HG03457 (cell line): ENCODE measurements at regions not wholly inside any gene's neighbourhood (a gene's known extent, or its start where the extent isn't known, plus 50 kb on each side); places are given as distances from the start of the nearest gene placed in this dataset.
"Not testable (repeated sequence)": the region's sequence is repeated elsewhere in the genome, so short reads cannot be mapped to it uniquely, and the experiment has no call there.

ENCODE experiments used
- ATAC-seq: cut with Tn5 transposase; IDR thresholded peaks from one replicate; pipeline ENCODE4 v1.9.1; 2021; ENCODE audit warnings: moderate number of reproducible peaks; ENCODE audit not compliant: unreplicated experiment

DNA sequence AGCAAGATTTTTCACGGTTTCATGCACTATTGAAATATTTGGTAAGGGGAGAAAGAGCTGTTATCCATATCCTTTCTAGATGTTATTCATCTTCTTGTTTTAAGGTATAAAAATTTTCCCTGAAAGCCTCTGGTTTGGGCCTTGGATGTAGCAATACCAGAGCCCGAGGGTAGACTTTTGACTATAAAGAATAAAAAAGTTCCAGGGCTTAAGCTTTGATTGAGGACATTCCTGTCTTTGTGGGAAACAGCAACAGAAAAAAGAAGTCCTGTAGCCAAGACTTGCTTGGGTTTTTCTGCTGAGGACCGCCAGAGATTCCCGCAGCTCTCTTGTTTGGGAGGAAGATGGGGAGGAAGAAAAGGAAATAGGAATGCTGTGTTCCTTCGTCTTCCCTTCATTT is 440.0 kb upstream of the WWC1 start:
- ATAC-seq = no peak

DNA sequence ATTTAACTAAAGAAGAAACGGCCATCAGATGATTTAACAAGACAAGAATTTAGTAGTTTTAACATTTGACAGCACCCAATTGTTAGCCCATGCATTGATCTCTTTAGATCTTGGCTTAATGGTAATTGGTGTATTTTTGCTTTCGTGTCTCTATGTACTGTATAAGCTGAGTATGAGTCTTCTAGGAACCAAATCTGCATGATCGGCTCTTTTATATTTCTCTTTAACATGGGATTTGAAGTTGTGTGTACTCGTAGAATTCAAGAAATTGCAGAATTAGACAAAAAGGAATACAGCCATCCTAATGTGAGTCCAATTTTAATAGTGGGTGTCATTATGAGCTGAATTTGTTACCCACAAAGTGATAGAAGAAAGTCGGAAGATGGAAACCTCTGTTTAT is 438.9 kb upstream of the WWC1 start:
- ATAC-seq = no peak

DNA sequence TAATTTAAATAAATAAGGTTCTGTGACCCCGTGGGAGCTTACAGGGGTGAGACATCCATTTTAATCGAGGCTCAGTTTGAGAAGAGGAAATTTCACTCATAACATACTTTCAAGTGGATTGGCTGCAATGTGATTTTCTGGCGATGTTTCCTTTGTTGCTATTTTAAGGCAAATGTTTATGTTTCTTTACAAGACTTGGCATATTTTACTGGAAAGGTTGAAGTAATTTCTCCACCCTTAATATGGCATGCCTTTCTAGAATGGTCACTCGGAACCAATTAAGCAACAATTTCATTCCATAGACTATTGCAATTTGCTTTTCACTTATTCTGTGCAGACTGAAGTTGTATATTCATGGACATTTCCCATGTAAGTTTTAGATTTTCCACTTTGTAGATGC is 438.0 kb upstream of the WWC1 start:
- no peak for ATAC-seq

DNA sequence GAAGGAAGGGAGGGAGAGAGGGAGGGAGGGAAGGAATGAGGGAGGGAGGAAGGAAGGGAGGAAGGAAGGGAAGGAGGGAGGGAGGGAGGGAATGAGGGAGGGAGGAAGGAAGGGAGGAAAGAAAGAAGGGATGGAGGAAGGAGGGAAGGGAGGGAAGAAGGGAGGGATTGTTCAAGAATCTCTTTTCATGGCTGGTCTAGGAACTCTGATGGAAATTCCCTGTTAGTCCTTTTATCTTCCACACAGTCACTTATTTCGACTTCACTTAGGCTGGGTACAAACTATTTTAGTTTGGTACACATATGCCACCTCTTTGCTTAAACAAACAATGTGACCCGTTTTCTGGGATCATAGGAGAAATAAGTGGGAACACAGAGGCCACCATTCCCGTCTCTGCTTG is 435.6 kb upstream of the WWC1 start:
- no peak for ATAC-seq

DNA sequence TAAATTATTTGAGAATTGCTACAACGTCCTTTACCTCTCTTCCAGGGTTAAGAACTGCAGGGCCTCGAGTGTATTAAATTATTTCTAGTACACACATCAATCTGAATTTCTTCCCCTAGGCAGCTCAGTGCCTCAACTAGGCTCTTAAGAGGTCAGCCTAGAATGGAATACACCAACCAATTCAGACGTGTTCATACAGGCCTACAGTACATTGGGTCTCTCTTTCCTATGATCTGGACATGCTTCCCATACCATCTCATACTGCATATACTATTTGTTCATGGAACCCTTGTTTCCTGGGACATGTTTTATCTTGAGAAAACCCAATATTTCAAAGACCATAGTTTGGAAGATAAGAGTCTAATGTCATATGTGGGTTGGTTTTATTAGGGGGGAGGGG is 434.1 kb upstream of the WWC1 start:
- no peak for ATAC-seq

DNA sequence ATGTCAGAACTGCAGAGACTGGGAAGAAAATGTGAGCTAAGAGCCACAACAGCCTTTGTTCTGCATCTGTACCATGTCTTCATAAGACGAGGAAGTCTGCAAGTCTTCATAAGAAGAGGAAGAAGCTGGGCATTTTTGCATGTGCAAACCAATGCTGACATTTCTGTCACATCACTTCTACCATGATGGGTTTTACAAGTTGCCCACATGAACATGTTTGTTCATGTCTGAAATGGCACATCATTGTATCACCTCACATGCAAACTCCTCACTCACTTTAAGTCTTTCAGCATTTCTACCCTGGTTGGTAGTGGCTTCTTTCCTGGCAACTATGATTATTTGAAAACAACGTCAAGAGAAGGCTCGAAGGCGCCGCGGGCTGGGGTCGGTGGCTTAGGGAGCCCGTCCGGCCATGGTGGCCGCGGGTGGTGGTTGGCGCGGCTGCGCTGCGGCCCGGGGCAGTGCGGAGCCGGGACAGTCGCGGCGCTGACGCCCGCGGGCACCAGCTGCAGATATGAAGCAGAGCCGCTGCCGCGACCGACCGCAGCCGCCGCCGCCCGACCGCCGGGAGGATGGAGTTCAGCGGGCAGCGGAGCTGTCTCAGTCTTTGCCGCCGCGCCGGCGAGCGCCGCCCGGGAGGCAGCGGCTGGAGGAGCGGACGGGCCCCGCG is 433.1 kb upstream of the WWC1 start:
- ATAC-seq = not testable (repeated sequence)

DNA sequence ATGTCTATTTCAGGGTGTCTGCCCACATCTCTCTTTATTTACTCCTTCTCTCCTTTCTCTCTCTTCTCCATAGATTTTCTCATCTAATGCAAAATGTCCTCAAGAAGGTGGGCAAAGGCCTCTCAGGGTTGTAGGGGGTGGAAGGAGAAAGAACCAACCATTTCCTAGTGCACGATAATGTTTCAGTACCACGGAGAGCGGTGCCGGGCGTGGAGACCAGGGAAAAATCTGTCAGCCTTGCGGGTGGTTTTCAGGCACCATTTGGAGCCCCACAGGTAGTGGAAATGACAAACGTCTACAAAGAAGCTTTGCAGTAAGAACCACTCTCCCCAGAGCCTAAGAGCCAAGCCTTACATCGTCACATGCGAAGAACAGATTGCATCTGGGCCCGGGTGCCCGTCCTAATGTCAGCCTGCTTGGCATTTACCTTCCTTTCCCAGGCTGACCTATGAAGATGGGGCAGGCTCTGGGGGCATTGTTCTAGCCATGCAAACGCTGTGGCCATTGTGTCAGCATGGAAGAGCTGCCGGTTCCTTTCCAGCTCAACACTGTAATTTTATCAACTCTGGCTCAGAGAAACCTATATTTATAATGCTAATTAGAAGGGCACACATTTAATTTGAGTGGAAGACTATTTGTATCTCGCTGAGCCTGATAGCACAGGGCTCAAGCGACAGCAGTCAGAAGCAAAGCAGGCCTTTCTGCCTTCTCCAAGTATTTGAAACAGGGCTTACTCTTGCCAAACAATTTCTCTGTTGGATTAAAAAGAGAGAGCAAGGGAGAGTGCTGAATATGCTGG is 430.1 kb upstream of the WWC1 start:
- ATAC-seq = no peak

DNA sequence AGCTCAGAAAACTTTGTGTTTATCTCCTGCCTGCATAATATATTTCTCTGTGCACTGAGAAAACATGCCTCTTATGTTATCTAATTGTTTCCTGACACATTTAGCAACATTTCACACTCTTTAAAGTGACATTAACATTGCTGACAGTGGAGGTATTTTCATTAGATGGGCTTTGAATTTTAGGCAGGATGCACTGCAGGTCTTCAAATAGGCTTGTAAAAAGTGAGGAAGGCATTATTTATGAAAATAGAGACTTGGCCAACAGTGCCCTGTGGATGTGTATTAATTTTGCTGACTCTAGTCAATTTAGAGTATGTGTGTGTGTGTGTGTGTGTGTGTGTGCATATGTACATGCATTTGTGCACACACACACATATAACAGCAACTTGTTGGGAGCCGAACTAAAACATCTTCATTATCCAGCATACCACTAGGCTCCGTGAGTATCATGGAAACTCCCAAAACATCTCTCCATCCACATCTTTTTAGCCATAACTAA is 429.5 kb upstream of the WWC1 start:
- ATAC-seq = no peak

DNA sequence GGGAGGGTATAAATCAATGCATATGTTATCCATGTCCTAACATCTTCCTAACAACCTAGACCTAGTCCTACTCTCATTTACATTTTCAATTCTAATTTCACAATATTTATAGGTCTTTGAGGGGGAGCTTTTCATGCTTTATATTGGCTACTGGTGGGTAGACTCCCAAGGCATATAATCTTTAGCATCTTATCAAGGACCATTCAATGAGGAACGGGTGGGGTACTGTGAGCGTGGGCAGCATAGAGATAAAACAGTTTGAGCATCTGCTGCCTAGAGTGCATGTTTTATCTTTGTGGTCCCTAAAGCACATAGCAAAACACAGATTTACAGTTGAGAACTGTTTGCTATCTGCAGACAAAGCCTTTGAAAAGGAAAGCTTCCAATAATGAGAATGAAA is 427.6 kb upstream of the WWC1 start:
- ATAC-seq = no peak

DNA sequence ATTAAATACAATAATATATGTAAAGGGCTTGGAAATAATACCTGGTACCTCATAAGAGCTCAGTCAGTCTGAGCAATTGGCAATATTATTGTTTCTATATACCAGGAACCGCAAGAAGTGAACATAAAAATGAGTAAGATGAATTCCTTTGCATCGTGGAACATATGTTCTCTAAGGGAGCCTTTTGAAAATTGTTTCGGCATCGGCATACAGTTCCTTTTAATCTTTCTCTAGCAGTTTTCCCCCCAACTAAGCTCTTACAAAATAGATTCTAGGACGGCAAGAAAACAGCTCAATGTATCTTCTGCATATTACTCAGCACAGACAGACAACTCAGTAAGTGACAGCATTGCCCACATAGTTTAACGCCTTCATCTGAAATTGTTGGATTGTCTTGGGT is 426.6 kb upstream of the WWC1 start:
- no peak for ATAC-seq

DNA sequence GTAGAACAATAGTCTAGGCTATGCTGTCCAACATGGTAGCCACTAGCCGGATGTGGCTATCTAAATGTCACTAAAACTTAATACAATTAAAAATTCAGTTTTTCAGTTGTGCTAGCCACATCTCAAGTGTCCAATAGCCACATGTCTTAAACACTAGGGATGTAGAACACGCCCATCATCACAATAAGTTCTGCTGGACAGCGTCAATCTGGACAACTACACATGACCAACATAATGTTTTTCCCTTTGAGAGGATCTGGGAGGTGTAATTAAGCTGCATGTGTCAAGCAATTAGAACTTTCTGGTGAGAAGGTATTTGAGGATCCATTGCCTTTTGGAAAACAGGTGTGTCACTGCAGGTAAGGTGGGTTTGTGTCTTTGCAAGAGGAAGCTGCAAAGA is 424.6 kb upstream of the WWC1 start:
- no peak for ATAC-seq

DNA sequence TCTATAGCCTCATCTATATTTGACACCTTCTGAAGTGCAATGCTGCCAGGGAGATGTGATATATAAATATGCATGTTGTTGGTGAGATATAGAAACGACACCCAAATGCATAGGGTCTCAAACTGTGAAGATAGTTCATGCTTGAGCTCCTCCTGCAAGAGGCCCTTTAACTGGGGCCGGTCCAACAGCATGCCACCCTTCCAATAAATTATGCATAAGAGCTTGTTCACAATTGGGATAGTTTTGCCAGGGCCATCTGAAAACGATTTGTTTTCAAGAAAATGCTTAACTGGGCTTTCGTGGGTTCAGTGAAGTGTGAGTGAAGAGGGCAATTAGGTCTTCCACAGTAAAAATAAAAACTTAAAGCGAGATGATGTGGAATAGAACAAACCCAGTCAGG is 424.2 kb upstream of the WWC1 start:
- no peak for ATAC-seq

DNA sequence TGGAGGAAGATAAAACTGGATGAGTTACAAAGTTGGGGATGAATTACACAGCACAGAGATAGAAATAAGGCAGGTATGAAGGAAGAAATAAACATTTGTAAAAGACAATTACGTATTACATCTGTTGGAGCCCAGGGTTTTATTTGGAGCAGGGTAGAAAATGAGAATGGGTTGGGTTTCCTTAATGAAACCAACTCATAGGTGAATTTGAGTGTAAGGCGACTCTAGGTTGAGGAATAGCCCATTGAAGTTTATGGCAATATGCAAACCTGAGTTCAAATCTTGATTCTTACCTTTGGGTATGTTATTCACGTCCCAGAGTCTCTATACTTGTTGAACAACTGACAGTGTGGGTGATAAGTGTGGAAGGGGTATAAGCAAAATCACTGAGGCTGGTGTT is 422.3 kb upstream of the WWC1 start:
- ATAC-seq = no peak

DNA sequence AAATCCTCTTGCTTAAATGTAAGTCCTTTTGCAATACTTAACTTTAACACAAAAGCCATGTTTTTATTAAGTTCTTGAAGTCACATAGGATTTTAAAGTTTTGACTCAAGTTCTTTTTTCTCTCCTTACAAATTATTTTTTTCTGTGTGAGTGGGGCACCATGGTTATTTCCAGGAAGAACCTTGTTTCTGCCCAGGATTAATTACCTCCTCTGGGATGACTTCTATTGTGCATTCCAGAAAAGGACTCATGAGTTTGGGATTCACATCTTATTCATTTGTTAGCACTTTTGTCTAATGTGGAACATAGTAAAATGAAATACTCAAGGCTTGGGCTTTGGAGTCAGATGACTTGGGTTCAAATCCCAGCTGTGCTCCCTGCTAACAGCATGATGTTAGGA is 421.4 kb upstream of the WWC1 start:
- no peak for ATAC-seq

DNA sequence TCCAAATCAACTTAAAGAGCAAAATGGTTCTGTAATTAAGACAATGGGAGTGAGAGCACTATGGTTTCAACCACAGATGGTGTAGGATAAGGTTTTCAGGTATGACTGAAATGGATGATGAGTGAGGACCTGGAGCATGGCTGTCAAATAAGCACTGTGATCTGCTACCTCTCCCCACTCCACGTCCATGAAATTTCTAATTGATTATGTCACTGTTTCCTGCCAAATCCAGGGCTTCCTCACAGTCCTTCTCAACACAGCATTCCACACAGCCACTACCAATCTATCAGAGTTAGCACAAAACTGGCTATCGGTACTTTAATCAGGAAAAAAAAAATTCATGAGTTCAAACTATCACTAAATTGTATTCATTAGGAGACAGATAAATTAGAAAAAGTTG is 420.4 kb upstream of the WWC1 start:
- ATAC-seq = no peak

DNA sequence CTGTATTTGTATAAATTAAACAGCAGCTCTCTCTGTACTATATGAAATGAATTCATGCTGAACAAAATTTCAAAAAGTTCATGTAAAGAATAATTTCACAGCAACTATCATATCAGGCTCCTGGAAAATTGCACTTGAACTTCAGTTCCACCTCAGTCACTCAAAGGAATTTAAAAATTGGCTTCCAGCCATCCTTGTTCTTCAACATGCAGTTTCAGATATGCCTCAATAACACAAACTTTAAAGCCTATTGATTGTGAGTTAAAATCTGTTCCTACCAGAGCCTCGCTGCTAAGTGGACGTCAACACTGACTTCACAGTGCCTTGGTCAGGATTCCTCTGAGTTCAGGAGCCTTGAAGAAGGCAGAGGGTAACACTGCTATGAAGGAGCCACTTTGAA is 418.7 kb upstream of the WWC1 start:
- no peak for ATAC-seq

DNA sequence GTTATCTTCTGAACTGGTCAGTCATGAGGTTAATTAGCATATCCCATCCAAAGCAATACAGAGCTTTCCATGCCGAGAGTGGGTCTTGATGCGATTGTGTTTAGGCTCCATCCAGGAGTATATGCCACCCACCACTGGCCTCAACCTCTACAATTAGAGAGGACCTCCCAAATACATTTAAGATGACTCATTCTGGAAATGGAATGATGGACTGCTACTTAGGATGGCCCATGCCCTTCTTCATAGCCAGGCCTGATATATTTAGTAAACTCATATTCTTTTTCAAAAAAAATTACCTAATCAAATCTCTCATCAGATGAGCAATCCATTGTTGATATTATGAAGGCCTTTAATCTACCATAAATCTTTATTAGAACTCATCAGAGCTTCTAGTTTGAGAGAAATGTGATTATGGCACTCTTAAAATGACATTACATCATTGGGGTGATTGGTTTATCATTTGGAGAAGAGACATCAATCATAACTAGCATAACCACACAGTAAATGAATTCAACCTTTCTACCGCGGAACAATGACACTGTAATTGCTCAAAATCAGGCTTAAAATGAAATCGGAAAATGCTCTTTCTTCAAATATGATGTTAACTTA is 414.2 kb upstream of the WWC1 start:
- no peak for ATAC-seq

DNA sequence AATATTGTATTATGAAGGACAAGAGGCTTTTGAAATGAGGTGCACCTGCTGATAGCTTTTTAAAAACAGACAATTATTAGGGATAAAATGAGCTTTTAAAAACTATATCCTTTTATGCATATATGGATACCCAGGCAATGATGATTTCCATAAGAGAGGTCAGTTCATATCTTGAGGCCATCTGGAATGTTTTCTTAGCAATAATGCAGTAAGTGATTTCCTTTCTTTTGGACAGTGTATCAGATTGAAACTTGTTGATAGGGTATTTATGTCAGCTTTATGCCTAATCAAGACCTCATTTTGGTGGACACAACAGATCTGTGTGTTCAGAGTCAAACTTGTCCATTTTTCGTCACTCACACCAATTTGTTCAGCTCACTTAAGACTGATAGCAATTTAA is 413.5 kb upstream of the WWC1 start:
- no peak for ATAC-seq

DNA sequence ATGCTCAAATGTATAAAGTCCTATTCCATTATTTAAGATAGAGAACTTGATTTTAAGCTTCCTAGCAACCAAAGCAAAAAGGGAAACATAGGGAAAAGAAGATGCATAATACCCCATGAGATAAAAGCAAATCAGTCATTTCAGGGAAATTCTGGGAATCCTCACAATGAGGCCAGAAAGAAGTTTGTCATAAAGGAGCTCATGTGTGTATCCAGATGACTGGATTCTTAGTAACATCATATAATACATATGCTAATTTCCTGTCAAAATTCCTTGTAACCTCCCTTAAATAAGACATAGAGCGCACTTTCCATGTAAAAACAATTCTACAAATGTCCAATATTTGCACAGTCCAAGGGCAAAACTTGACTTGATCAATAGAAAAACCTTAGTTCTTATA is 411.0 kb upstream of the WWC1 start:
- ATAC-seq = no peak

DNA sequence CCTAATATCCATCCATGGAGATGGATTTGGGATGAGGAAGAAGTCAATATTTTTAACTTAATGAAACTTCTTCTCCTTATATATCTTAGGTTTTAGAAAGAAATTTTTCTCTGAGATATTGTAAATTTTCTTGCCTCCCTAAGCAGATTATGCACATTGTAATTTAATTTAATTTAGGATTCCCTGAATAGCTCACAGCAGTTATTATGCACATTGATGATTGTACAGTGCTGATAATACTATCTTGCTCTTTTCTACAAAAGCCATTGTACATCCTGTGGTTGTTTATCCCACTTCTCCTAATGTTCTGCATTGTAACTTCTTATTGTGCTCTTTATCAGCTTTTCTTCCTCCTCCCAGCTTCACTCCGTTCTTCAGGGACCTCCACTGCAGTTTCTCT is 410.4 kb upstream of the WWC1 start:
- ATAC-seq = no peak

DNA sequence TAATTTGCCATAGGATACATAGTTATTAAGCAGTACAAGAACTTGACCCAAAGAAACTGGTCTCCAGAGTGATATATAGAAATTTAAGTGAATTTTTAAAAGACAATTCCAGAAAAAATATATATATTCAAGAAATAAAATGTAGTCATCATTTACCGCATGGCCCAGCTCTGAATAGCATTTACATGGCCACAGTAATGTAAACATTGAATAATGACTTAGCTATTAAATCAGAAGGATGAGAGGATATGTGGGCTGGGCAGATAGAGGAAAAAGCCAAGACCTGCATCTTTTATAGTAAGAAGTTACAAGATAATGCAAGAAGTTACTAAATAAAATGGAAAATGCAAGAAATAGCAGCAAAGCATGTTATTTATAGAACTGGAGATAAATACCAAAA is 405.2 kb upstream of the WWC1 start:
- ATAC-seq = no peak

DNA sequence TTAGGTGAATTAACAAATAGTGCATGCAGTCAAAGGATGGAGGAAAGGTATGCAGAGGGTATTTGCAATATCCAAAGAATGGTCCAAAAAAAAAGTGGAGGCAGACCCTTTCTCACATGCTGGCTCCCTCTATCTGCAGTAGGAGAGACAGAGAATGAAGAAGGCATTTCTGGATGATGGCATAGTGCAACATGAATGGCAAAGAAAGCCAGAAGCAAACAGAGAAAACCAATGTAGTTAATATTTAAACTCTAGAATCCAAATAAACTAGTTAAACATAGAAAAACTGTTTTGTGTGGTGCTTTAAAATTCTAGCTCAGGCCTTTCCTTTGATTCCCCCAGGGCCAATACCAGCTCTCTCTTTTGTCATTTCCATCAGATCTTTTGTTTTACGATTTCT is 403.1 kb upstream of the WWC1 start:
- no peak for ATAC-seq
